IMR-90 (cell line): ENCODE measurements at regions not wholly inside any gene's neighbourhood (a gene's known extent, or its start where the extent isn't known, plus 50 kb on each side); places are given as distances from the start of the nearest gene placed in this dataset.

ENCODE experiments used
- ATAC-seq: fragments of 200-7000 bp; cut with Tn5 transposase; 2 replicates; pipeline ENCODE4 v1.9.1; 2020; ENCODE audit warnings: low read depth, mild to moderate bottlenecking, moderate library complexity
- BruUV-seq: library from RNA; stranded (reverse); fragments of 400-500 nt; replicated peaks from 2 replicates; lab custom pipeline; 2021; lab: Mats Ljungman, UMichigan
- CTCF ChIA-PET: fragments of 300-600 bp; formaldehyde crosslinking; extraction: SDS; loops from one replicate; lab custom pipeline; 2021; ENCODE audit warnings: antibody characterized with exemption; lab: Yijun Ruan, JAX
- POLR2A ChIA-PET: fragments of 300-600 bp; sonication (Branson Sonifier 250); formaldehyde crosslinking; loops from one replicate; lab custom pipeline; 2022; ENCODE audit warnings: antibody characterized with exemption; ENCODE audit not compliant: unreplicated experiment; lab: Charles Lee
- DNase-seq: peaks from one replicate; pipeline ENCODE4 v3.0.0; 2013
- H2AFZ ChIP-seq: replicated peaks from 2 replicates; pipeline ENCODE3; 2013; ENCODE audit warnings: low read length, mild to moderate bottlenecking; ENCODE audit not compliant: poor library complexity
- H2AK5ac ChIP-seq: 2 replicates; pipeline ENCODE4 v1.6.1; 2013; ENCODE audit warnings: low read depth, low read length, inconsistent platforms
- H2AK9ac ChIP-seq: replicated peaks from 2 replicates; pipeline ENCODE3; 2013; ENCODE audit warnings: mild to moderate bottlenecking, low read depth, low read length, moderate library complexity; ENCODE audit not compliant: poor library complexity
- H2BK120ac ChIP-seq: 2 replicates; pipeline ENCODE4 v1.6.1; 2013; ENCODE audit warnings: low read depth, low read length, inconsistent platforms
- H2BK15ac ChIP-seq: 3 replicates; pipeline ENCODE4 v1.6.1; 2013; ENCODE audit warnings: low read depth, low read length, inconsistent platforms
- H2BK20ac ChIP-seq: 2 replicates; pipeline ENCODE4 v1.6.1; 2013; ENCODE audit warnings: low read depth, mild to moderate bottlenecking, inconsistent platforms, low read length, moderate library complexity
- H2BK5ac ChIP-seq: 2 replicates; pipeline ENCODE4 v1.6.1; 2013; ENCODE audit warnings: mild to moderate bottlenecking, low read depth, low read length, inconsistent platforms; ENCODE audit not compliant: poor library complexity, severe bottlenecking
- H3K14ac ChIP-seq: replicated peaks from 2 replicates; pipeline ENCODE4 v1.6.1; 2013; ENCODE audit warnings: low read depth, low read length, inconsistent platforms
- H3K18ac ChIP-seq: 2 replicates; pipeline ENCODE4 v1.6.1; 2013; ENCODE audit warnings: low read depth, low read length, control low read depth
- H3K23ac ChIP-seq: 2 replicates; pipeline ENCODE4 v1.6.1; 2013; ENCODE audit warnings: low read depth, low read length, inconsistent platforms
- H3K27ac ChIP-seq: 2 replicates; pipeline ENCODE4 v1.5.1; 2013; ENCODE audit warnings: mild to moderate bottlenecking, control low read depth, low read length; ENCODE audit not compliant: insufficient read depth
- H3K27me3 ChIP-seq: 2 replicates; pipeline ENCODE4 v1.6.1; 2013; ENCODE audit warnings: low read length; ENCODE audit not compliant: control insufficient read depth, insufficient read depth
- H3K36me3 ChIP-seq: 2 replicates; pipeline ENCODE4 v1.6.1; 2013; ENCODE audit warnings: low read length, mixed read lengths; ENCODE audit not compliant: control insufficient read depth, insufficient read depth
- H3K4ac ChIP-seq: 2 replicates; pipeline ENCODE4 v1.6.1; 2013; ENCODE audit warnings: low read depth, low read length, inconsistent platforms
- H3K4me1 ChIP-seq: 2 replicates; pipeline ENCODE4 v1.6.1; 2013; ENCODE audit warnings: low read length, mixed read lengths; ENCODE audit not compliant: control insufficient read depth, insufficient read depth
- H3K4me2 ChIP-seq: 2 replicates; pipeline ENCODE4 v1.6.1; 2013; ENCODE audit warnings: low read depth, mild to moderate bottlenecking, control low read depth, low read length, moderate library complexity
- H3K4me3 ChIP-seq: 2 replicates; pipeline ENCODE4 v1.5.1; 2013; ENCODE audit warnings: low read depth, mild to moderate bottlenecking, control low read depth, low read length, moderate library complexity; ENCODE audit not compliant: insufficient read depth
- H3K56ac ChIP-seq: 2 replicates; pipeline ENCODE4 v1.6.1; 2013; ENCODE audit warnings: low read length, inconsistent platforms; ENCODE audit not compliant: insufficient read depth; ENCODE audit errors: extremely low read depth
- H3K79me1 ChIP-seq, 2 experiments: 2 replicates each; pipeline ENCODE4 v1.6.1; 2013; ENCODE audit warnings: low read length in 2 of 2, inconsistent platforms in 1 of 2, low read depth in 1 of 2
- H3K9ac ChIP-seq: 2 replicates; pipeline ENCODE4 v1.6.1; 2013; ENCODE audit warnings: low read depth, low read length, control low read depth
- H3K9me1 ChIP-seq: 2 replicates; pipeline ENCODE4 v1.6.1; 2013; ENCODE audit warnings: low read length, inconsistent platforms; ENCODE audit not compliant: insufficient read depth
- H3K9me3 ChIP-seq: 2 replicates; pipeline ENCODE4 v1.6.1; 2013; ENCODE audit warnings: low read length; ENCODE audit not compliant: control insufficient read depth, insufficient read depth
- H4K20me1 ChIP-seq: 2 replicates; pipeline ENCODE4 v1.6.1; 2013; ENCODE audit warnings: low read length, inconsistent platforms; ENCODE audit not compliant: insufficient read depth
- H4K5ac ChIP-seq: 2 replicates; pipeline ENCODE4 v1.6.1; 2013; ENCODE audit warnings: mild to moderate bottlenecking, low read depth, low read length, control low read depth
- H4K8ac ChIP-seq, 2 experiments: 2 replicates each; pipeline ENCODE4 v1.6.1; 2013; ENCODE audit warnings: low read depth in 2 of 2, low read length in 2 of 2, control low read depth in 1 of 2, inconsistent platforms in 1 of 2
- H4K91ac ChIP-seq: 2 replicates; pipeline ENCODE4 v1.6.1; 2013; ENCODE audit warnings: low read depth, low read length, inconsistent platforms; ENCODE audit not compliant: insufficient read depth
- CEBPB ChIP-seq: IDR thresholded peaks from 2 replicates; pipeline ENCODE4 v1.6.1; 2012; ENCODE audit warnings: low read depth, low read length, improper control_type of control experiment
- CTCF ChIP-seq: conservative IDR thresholded peaks from 2 replicates; pipeline ENCODE4 v1.5.1; 2012; ENCODE audit warnings: mild to moderate bottlenecking, low read depth, low read length, improper control_type of control experiment
- ELK1 ChIP-seq: fragments of 150-350 bp; IDR thresholded peaks from 2 replicates; pipeline ENCODE4 v1.6.1; 2016; ENCODE audit warnings: low read depth, mild to moderate bottlenecking, low read length, moderate library complexity, borderline replicate concordance
- FOS ChIP-seq: fragments of 150-350 bp; IDR thresholded peaks from 2 replicates; pipeline ENCODE4 v1.6.1; 2016; ENCODE audit warnings: low read depth, low read length
- MAFK ChIP-seq: IDR thresholded peaks from 2 replicates; pipeline ENCODE4 v1.6.1; 2012; ENCODE audit warnings: low read depth, low read length, improper control_type of control experiment
- MXI1 ChIP-seq: IDR thresholded peaks from 2 replicates; pipeline ENCODE4 v1.6.1; 2012; ENCODE audit warnings: low read depth, mild to moderate bottlenecking, low read length, moderate library complexity, borderline replicate concordance
- RAD21 ChIP-seq: IDR thresholded peaks from 2 replicates; pipeline ENCODE4 v1.6.1; 2012; ENCODE audit warnings: low read length, improper control_type of control experiment
- RCOR1 ChIP-seq: IDR thresholded peaks from 2 replicates; pipeline ENCODE4 v1.6.1; 2012; ENCODE audit warnings: mild to moderate bottlenecking, low read length, improper control_type of control experiment; ENCODE audit not compliant: insufficient replicate concordance
- USF2 ChIP-seq: fragments of 150-350 bp; IDR thresholded peaks from 2 replicates; pipeline ENCODE4 v1.6.1; 2017; ENCODE audit warnings: mild to moderate bottlenecking, antibody characterized with exemption, low read length, low read depth
- WGBS, 2 experiments: methylation state at CpG; one replicate each; pipeline versions ENCODE4 v1.1.5 to v1.1.7; 2013; ENCODE audit warnings: missing lambda C conversion rate in 2 of 2; ENCODE audit not compliant: insufficient read length in 1 of 2; ENCODE audit errors: extremely low coverage in 2 of 2; 5-methylcytosine and 5-hydroxymethylcytosine counted together
- dilution Hi-C: fragments of 300-500 bp; cut with HindIII; formaldehyde crosslinking; loops from one replicate; pipeline ENCODE4 v1.14.3; 2018; ENCODE audit warnings: low sequenced_read_pairs; ENCODE audit not compliant: unreplicated experiment
- in situ Hi-C: fragments of 300-500 bp; cut with MboI; formaldehyde crosslinking; loops from 3 replicates; pipeline ENCODE4 v1.14.3; 2019; ENCODE audit warnings: low sequenced_read_pairs, inconsistent platforms, mixed read lengths
- intact Hi-C: fragments of 100-400 bp; cut with micrococcal nuclease; formaldehyde crosslinking; loops from 2 replicates; pipeline ENCODE4 v1.10.0; 2022

GRCh38 chr17:51387986-51388385, 127.6 kb downstream of the UTP18 start:
- no peak overlapping the region for H2BK5ac ChIP-seq
- no peak overlapping the region for H3K27ac ChIP-seq
- H3K18ac ChIP-seq: no peak overlapping the region
- H3K4me2 ChIP-seq: no peak overlapping the region
- ChIA-PET CTCF (no interaction called here), POLR2A (no interaction called here)
- H2BK120ac ChIP-seq: no peak overlapping the region
- no peak overlapping the region for H3K14ac ChIP-seq
- H2AK5ac ChIP-seq: no peak overlapping the region
- DNase-seq (no peak), ATAC-seq (no peak)
- no peak overlapping the region for H3K9ac ChIP-seq
- in situ Hi-C loops: no loop called here
- H2BK15ac ChIP-seq: no peak overlapping the region
- intact Hi-C loops: no loop called here
- H3K36me3 ChIP-seq: no peaks in the 10 kb centered on the region
- H4K8ac ChIP-seq: no peak overlapping the region
- H3K9me3 ChIP-seq: no peaks in the 10 kb centered on the region
- no peak overlapping the region for H2BK20ac ChIP-seq
- no peaks in the 10 kb centered on the region for H3K4me1 ChIP-seq
- no peak overlapping the region for H3K4me3 ChIP-seq
- H3K23ac ChIP-seq: no peak overlapping the region
- BruUV-seq: no TSS peak
- no peak for TF ChIP-seq RCOR1
- no peak for TF ChIP-seq RAD21
- TF ChIP-seq MAFK: no peak
- TF ChIP-seq CEBPB: no peak
- no peak for TF ChIP-seq CTCF
- TF ChIP-seq ELK1: no peak
- no peak for TF ChIP-seq MXI1
- TF ChIP-seq FOS: no peak
- TF ChIP-seq USF2: no peak
- H2AK9ac ChIP-seq: no peak overlapping the region
- H2AFZ ChIP-seq: no peak overlapping the region
- H3K27me3 ChIP-seq: no peaks in the 10 kb centered on the region
- H3K56ac ChIP-seq: no peak overlapping the region
- no peak overlapping the region for H3K4ac ChIP-seq
- dilution Hi-C loops: no loop called here
- no CpG with 5 or more reads among the region's 2 CpGs for WGBS, 2 experiments
- H3K79me1 ChIP-seq: no peaks in the 10 kb centered on the region
- no peak overlapping the region for H4K91ac ChIP-seq
- no peaks in the 10 kb centered on the region for H4K20me1 ChIP-seq
- H3K9me1 ChIP-seq: no peaks in the 10 kb centered on the region
- H4K5ac ChIP-seq: no peak overlapping the region
